H9 (cell line): ENCODE measurements at regions not wholly inside any gene's neighbourhood (a gene's known extent, or its start where the extent isn't known, plus 50 kb on each side); places are given as distances from the start of the nearest gene placed in this dataset.

Experiments used
- DNase-seq: peaks from one replicate; pipeline ENCODE4 v3.0.0-alpha.2; 2017
- H2AFZ ChIP-seq: one replicate; pipeline ENCODE4 v1.6.1; 2013; ENCODE audit warnings: mild to moderate bottlenecking, low read length, control low read depth, moderate library complexity
- H2AK5ac ChIP-seq: 2 replicates; pipeline ENCODE4 v1.6.1; 2013; ENCODE audit warnings: low read length, control low read depth, mixed read lengths; ENCODE audit not compliant: insufficient read length
- H2BK120ac ChIP-seq: one replicate; pipeline ENCODE4 v1.6.1; 2013; ENCODE audit warnings: low read depth, mild to moderate bottlenecking, low read length, control low read depth, inconsistent platforms; ENCODE audit not compliant: poor library complexity, severe bottlenecking
- H2BK12ac ChIP-seq: 2 replicates; pipeline ENCODE4 v1.6.1; 2013; ENCODE audit warnings: low read length, control low read depth, mixed read lengths, low read depth; ENCODE audit not compliant: insufficient read length
- H2BK15ac ChIP-seq: 2 replicates; pipeline ENCODE4 v1.6.1; 2013; ENCODE audit warnings: low read depth, low read length, control low read depth
- H2BK20ac ChIP-seq: one replicate; pipeline ENCODE4 v1.6.1; 2013; ENCODE audit warnings: low read depth, mild to moderate bottlenecking, low read length, control low read depth, inconsistent platforms; ENCODE audit not compliant: poor library complexity, severe bottlenecking
- H2BK5ac ChIP-seq: 2 replicates; pipeline ENCODE4 v1.6.1; 2013; ENCODE audit warnings: low read length, control low read depth, mixed read lengths; ENCODE audit not compliant: insufficient read length
- H3K14ac ChIP-seq: 2 replicates; pipeline ENCODE4 v1.6.1; 2013; ENCODE audit warnings: low read length, control low read depth; ENCODE audit not compliant: insufficient read depth
- H3K18ac ChIP-seq: 2 replicates; pipeline ENCODE4 v1.6.1; 2013; ENCODE audit warnings: low read depth, mild to moderate bottlenecking, mixed read lengths, low read length, control low read depth; ENCODE audit not compliant: insufficient read length
- H3K23ac ChIP-seq: 2 replicates; pipeline ENCODE4 v1.6.1; 2013; ENCODE audit warnings: low read length, control low read depth, mixed read lengths, low read depth; ENCODE audit not compliant: insufficient read length
- H3K23me2 ChIP-seq: 2 replicates; pipeline ENCODE4 v1.6.1; 2013; ENCODE audit warnings: low read depth, mild to moderate bottlenecking, mixed read lengths, low read length, control low read depth; ENCODE audit not compliant: insufficient read length, poor library complexity, severe bottlenecking
- H3K27ac ChIP-seq: 2 replicates; pipeline ENCODE4 v1.5.1; 2013; ENCODE audit warnings: low read length, control low read depth, mixed read lengths, low read depth; ENCODE audit not compliant: insufficient read length
- H3K27me3 ChIP-seq: 2 replicates; pipeline ENCODE4 v1.6.1; 2013; ENCODE audit warnings: low read length, control low read depth, inconsistent platforms; ENCODE audit not compliant: insufficient read depth
- H3K4ac ChIP-seq: 2 replicates; pipeline ENCODE4 v1.6.1; 2013; ENCODE audit warnings: low read depth, mild to moderate bottlenecking, control low read depth, inconsistent platforms, low read length, moderate library complexity
- H3K4me1 ChIP-seq: 2 replicates; pipeline ENCODE4 v1.6.1; 2013; ENCODE audit warnings: low read length, control low read depth, inconsistent platforms; ENCODE audit not compliant: insufficient read depth
- H3K4me2 ChIP-seq: 2 replicates; pipeline ENCODE4 v1.6.1; 2013; ENCODE audit warnings: low read length, control low read depth, mixed read lengths; ENCODE audit not compliant: insufficient read length, insufficient read depth
- H3K56ac ChIP-seq: 2 replicates; pipeline ENCODE4 v1.6.1; 2013; ENCODE audit warnings: low read depth, mild to moderate bottlenecking, mixed read lengths, low read length, control low read depth; ENCODE audit not compliant: insufficient read length
- H3K79me1 ChIP-seq: 2 replicates; pipeline ENCODE4 v1.6.1; 2013; ENCODE audit warnings: low read depth, mild to moderate bottlenecking, moderate library complexity, low read length, control low read depth, inconsistent platforms; ENCODE audit not compliant: insufficient read depth, poor library complexity, severe bottlenecking
- H3K79me2 ChIP-seq: 2 replicates; pipeline ENCODE4 v1.6.1; 2013; ENCODE audit warnings: low read length, control low read depth, inconsistent platforms; ENCODE audit not compliant: insufficient read depth
- H3K9ac ChIP-seq: 2 replicates; pipeline ENCODE4 v1.6.1; 2013; ENCODE audit warnings: low read length, control low read depth, mixed read lengths; ENCODE audit not compliant: insufficient read length; ENCODE audit errors: extremely low read depth
- H3K9me3 ChIP-seq: one replicate; pipeline ENCODE4 v1.6.1; 2013; ENCODE audit warnings: low read depth, low read length, inconsistent platforms; ENCODE audit not compliant: control insufficient read depth
- H3T11ph ChIP-seq: one replicate; pipeline ENCODE4 v1.6.1; 2013; ENCODE audit warnings: mild to moderate bottlenecking, low read length, control low read depth, inconsistent platforms
- H4K20me1 ChIP-seq: one replicate; pipeline ENCODE4 v1.6.1; 2013; ENCODE audit not compliant: control insufficient read depth, insufficient read length, insufficient read depth
- H4K5ac ChIP-seq: 2 replicates; pipeline ENCODE4 v1.6.1; 2013; ENCODE audit warnings: low read depth, mild to moderate bottlenecking, mixed read lengths, low read length, control low read depth; ENCODE audit not compliant: insufficient read length
- H4K8ac ChIP-seq: replicated peaks from 2 replicates; pipeline ENCODE4 v1.6.1; 2013; ENCODE audit warnings: low read length, control low read depth, mixed read lengths, low read depth; ENCODE audit not compliant: insufficient read length
- H4K91ac ChIP-seq: 2 replicates; pipeline ENCODE4 v1.6.1; 2013; ENCODE audit warnings: low read depth, mild to moderate bottlenecking, moderate library complexity, mixed read lengths, low read length, control low read depth; ENCODE audit not compliant: insufficient read length
- H3K27ac Mint-ChIP-seq, 3 experiments: 2 replicates in 2 of 3; 3 replicates in 1 of 3; pipeline ENCODE4 v1.8.0; 2020 to 2021; ENCODE audit warnings: mixed read lengths in 3 of 3, mild to moderate bottlenecking in 1 of 3, moderate library complexity in 1 of 3
- H3K27me3 Mint-ChIP-seq: 2 replicates; pipeline ENCODE4 v1.8.0; 2021; ENCODE audit warnings: low read depth, mild to moderate bottlenecking, moderate library complexity, mixed read lengths
- H3K36me3 Mint-ChIP-seq, 3 experiments: 2 replicates in 2 of 3; 3 replicates in 1 of 3; pipeline ENCODE4 v1.8.0; 2020 to 2021; ENCODE audit warnings: low read depth in 3 of 3, mixed read lengths in 3 of 3; ENCODE audit not compliant: insufficient read depth in 1 of 3
- H3K4me1 Mint-ChIP-seq, 2 experiments: 2 replicates each; pipeline ENCODE4 v1.8.0; 2020; ENCODE audit warnings: mixed read lengths in 2 of 2
- H3K4me3 Mint-ChIP-seq, 2 experiments: 2 replicates in 1 of 2; 3 replicates in 1 of 2; pipeline ENCODE4 v1.8.0; 2020 to 2021; ENCODE audit warnings: mild to moderate bottlenecking in 2 of 2, mixed read lengths in 2 of 2, moderate library complexity in 1 of 2
- H3K9me3 Mint-ChIP-seq, 2 experiments: 2 replicates in 1 of 2; 3 replicates in 1 of 2; pipeline ENCODE4 v1.8.0; 2020; ENCODE audit warnings: mild to moderate bottlenecking in 2 of 2, mixed read lengths in 2 of 2, moderate library complexity in 1 of 2
- WGBS: extraction: QIAGEN DNeasy Blood & Tissue Kit; methylation state at CpG from one replicate; pipeline ENCODE4 v1.1.7; 2013; ENCODE audit warnings: missing lambda C conversion rate, low lambda C conversion rate, mixed read lengths; ENCODE audit not compliant: insufficient read length; ENCODE audit errors: extremely low coverage; 5-methylcytosine and 5-hydroxymethylcytosine counted together
- TF ChIP-seq, protein P1 (sequence below): fragments of 200-600 bp; sonication (generic); conservative IDR thresholded peaks from 3 replicates; pipeline ENCODE4 v1.8.0; 2021; ENCODE audit warnings: antibody characterized with exemption, mild to moderate bottlenecking

- Mint-ChIP-seq H3K27ac (no peak overlapping the region), H3K4me3 (no peak overlapping the region), H3K9me3 (peaks cover 0 to 3% of the 10 kb centered on the region in 2 experiments; a peak in 1 of 5 replicates), H3K27me3 (no peaks in the 10 kb centered on the region), H3K4me1 (no peaks in the 10 kb centered on the region), H3K36me3 (peaks cover 0 to 2% (median 0%) of the 10 kb centered on the region in 3 experiments; a peak in 1 of 7 replicates)
- no peak overlapping the region for H2BK12ac ChIP-seq
- H3K23me2 ChIP-seq: no peaks in the 10 kb centered on the region
- no peak overlapping the region for H3K4me2 ChIP-seq
- no peak overlapping the region for H2BK5ac ChIP-seq
- WGBS: no CpG with 5 or more reads among the region's 2 CpGs
- H3K4me1 ChIP-seq: no peaks in the 10 kb centered on the region
- no peak overlapping the region for H2BK120ac ChIP-seq
- no peak overlapping the region for H2BK20ac ChIP-seq
- H3K9ac ChIP-seq: no peak overlapping the region
- no peaks in the 10 kb centered on the region for H3K79me2 ChIP-seq
- no peak overlapping the region for H3K18ac ChIP-seq
- H3K23ac ChIP-seq: no peak overlapping the region
- H2AFZ ChIP-seq: no peak overlapping the region
- no peaks in the 10 kb centered on the region for H3K27me3 ChIP-seq
- no peak for DNase-seq
- H3K9me3 ChIP-seq: no peaks in the 10 kb centered on the region
- H3K56ac ChIP-seq: no peak overlapping the region
- no peaks in the 10 kb centered on the region for H3K79me1 ChIP-seq
- no peak overlapping the region for H3K4ac ChIP-seq
- TF ChIP-seq, protein P1, sequence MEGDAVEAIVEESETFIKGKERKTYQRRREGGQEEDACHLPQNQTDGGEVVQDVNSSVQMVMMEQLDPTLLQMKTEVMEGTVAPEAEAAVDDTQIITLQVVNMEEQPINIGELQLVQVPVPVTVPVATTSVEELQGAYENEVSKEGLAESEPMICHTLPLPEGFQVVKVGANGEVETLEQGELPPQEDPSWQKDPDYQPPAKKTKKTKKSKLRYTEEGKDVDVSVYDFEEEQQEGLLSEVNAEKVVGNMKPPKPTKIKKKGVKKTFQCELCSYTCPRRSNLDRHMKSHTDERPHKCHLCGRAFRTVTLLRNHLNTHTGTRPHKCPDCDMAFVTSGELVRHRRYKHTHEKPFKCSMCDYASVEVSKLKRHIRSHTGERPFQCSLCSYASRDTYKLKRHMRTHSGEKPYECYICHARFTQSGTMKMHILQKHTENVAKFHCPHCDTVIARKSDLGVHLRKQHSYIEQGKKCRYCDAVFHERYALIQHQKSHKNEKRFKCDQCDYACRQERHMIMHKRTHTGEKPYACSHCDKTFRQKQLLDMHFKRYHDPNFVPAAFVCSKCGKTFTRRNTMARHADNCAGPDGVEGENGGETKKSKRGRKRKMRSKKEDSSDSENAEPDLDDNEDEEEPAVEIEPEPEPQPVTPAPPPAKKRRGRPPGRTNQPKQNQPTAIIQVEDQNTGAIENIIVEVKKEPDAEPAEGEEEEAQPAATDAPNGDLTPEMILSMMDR: no peak
- H4K5ac ChIP-seq: no peak overlapping the region
- H3K14ac ChIP-seq: no peak overlapping the region
- no peak overlapping the region for H2BK15ac ChIP-seq
- H3K27ac ChIP-seq: no peak overlapping the region
- H3T11ph ChIP-seq: no peak overlapping the region
- H2AK5ac ChIP-seq: no peak overlapping the region
- H4K91ac ChIP-seq: no peak overlapping the region
- no peak overlapping the region for H4K8ac ChIP-seq
- H4K20me1 ChIP-seq: no peaks in the 10 kb centered on the region
Observed at GRCh38 chr13:89726690-89727435, 1620.6 kb upstream of the MIR17HG start.
